ENCODE measurements at regions not wholly inside any gene's neighbourhood (a gene's known extent, or its start where the extent isn't known, plus 50 kb on each side); places are given as distances from the start of the nearest gene placed in this dataset.
"Not testable (repeated sequence)": the region's sequence is repeated elsewhere in the genome, so short reads cannot be mapped to it uniquely, and the experiment has no call there.

DNA sequence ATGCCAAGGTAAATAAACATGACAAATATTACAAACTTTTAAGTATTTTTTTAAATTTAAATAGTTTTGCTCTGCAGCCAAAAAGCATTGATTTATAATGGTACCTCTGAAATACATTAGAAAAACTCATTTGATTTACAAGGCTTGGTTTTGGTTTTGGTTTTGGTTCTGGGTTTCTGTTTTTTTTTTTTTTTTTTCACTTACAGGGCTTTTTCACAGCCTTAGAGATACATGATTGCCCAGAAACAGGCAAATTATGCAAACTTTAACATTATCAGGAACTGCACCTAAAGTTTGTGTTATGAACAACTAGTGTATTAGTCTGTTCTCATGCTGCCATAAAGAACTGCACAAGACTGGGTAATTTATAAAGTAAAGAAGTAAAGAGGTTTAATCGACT is 196.4 kb upstream of the DDX53 start:
- DNase-seq, result no peak

DNA sequence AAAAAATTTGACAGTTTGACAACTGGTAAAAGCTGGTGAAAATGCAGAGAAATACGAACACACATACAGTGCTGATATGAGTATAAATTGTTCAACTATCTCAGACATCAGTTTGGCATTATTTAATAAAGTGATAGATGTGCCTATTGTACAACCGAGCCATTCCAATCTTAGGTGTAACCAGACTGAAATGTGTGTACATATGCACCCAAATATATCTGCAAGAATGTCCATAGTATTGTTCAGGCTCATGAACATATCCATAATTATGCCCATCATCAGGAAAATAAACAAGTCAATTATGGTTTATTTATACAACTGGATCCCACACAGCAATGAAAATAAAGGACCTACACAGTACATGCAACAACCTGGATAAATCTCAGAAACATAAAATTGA is 188.9 kb upstream of the DDX53 start:
- DNase-seq, result no peak

DNA sequence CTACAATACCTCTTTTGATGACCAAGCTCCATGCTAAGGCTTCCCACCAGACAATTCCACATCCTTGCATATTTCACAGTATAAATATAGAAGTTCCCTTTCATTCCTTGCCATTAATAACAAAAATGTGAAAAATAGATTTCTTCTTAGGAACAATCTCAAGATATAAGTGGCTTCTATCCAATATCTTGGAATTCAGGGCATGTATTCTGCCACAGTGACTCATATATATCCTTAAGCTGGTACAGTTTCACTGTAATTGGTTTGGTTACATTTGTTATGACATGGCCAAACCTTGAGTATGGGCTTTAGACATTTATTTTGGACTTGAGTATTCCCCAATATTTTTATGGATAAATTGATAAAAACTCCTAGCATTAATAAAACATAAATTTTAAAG is 181.7 kb upstream of the DDX53 start:
- DNase-seq, result no peak

DNA sequence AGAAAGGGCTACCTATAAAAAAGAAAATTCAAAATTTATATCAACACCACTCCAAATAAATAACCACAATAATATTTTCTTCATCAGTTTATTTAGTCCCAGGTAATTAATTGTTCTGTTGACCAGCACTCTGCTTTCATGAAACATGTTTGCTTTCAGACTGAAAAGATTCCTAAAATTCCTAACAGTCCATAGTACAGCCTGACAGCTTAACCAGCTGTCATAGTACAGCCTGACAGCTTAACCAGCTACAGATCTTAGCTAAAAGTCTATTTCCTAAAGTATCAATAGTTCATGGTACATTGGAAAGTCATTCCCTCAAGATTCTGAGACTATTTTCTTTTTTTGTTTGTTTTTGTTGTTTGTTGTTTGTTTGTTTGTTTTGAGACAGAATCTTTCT is 144.1 kb upstream of the DDX53 start:
- DNase-seq, result no peak

DNA sequence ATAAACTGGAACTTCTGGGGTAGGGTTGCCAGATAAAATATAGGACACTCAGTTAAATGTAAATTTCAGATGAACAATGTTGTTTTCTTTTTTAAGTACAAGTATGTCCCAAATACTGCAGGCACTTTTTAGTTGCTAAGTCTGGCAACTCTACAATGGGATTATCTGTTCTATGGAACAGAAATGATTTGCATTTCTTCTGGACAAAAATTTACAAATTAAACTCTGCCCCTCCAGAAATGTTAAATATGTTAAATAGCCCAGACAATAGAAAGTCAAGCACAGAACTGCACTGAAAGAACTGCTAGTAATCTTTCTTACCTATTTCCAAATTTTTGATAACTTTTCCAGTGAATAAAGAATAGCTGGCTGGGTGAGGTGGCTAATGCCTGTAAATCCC is 140.1 kb upstream of the DDX53 start:
- no peak for DNase-seq

DNA sequence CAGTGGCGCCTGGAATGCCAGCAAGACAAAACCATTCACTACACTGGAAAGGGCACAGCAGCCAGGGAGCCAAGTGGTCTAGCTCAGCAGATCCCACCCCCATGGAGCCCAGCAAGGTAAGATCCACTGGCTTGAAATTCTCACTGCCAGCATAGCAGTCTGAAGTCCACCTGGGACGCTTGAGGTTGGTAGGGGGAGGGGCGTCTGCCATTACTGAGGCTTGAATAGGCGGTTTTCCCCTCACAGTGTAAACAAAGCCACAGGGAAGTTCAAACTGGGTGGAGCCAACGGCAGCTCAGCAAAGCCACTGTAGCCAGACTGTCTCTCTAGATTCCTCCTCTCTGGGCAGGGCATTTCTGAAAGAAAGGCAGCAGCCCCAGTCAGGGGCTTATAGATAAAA is 133.0 kb upstream of the DDX53 start:
- not testable (repeated sequence) for DNase-seq

DNA sequence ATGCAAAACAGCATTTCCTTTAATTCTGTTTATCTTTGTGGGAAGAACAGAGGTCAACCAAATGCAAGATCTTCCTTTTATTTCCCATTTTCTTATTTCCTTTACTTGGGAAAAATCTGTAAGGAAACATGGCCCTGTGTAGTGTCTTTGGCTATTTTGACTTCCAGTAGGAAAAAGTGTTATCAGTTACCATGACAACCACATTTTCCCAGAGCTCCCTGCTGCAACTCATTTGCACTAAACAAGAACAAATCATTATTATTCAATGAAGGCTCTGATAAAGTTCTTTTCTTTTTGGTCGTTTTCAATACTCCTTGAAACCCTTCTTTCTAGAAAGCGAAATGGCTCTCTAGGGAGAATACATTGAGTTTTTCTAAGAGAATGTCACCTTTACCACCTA is 117.2 kb upstream of the DDX53 start:
- no peak for DNase-seq

DNA sequence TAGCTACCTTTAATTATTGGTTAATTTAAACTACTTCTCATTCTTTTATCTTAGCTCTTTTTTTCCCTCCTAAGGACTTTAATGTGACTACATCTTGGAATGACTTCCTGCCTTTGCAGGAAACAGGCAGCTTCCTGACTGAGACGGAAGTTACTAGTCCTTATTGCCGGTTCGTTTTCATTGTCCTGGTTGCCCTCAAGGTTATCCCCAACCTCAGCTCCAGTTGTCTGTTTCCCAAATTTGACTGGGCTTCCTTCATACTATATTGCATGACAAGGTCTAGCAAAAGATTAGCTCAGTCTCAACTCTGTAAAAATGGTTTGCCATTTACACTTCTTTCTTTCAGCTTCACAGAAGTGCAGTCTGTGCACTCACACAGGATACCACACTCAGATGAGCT is 109.9 kb upstream of the DDX53 start:
- DNase-seq, result no peak

DNA sequence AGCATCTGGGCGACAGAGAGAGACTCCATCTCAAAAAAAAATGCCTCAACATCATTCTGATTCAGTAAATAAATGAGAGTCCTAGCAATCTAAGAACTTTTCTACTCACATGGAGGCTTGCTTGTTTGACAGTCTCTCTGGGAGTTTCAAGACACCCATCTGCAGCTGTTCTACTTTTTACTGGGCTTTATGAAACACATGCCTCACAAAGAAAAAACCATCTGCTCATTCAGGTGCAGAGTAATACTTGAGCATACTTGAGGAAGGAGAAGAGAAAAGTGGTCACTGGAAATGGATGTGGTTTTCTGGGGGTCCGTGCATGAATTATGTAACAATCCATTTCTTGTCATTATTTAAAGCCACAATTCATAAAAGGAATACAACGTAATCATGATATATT is 87.1 kb upstream of the DDX53 start:
- DNase-seq, result no peak

DNA sequence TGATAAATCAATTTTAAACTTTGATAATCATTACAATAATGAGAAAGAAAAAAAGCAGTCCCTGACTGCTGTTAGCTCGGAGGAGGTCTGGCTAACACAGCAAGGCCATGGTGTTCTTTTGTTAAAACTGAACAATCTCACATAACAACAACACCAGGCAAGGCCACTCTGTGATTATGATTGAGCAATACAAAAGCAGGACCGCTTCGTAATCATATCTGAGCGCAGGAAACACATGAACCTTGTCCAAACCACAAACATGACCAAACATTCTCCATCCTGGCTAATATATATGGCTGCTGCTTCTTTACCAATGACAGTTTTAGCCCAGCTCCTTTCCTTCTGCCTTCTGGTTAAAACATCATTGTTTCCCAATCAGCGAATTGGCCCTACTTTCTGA is 76.8 kb upstream of the DDX53 start:
- DNase-seq, result no peak

DNA sequence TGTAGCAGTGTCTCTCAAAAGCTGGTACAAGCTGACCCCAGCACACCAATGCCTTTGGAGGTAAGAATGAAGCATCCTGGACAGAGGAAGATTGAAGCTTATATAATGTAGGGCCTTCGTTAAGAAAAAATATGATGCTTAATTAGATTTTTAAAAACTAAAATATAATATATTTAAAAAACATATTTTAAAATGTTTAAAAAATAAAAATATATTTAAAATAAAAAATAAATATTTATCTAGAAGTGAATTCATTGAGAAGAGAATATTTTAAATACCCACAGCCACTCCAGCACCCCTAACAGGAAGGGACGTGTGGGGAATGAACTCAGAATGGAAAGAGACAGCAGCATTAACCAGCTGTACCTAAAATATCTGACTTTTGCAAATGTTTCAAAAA is 65.1 kb upstream of the DDX53 start:
- DNase-seq, result no peak

DNA sequence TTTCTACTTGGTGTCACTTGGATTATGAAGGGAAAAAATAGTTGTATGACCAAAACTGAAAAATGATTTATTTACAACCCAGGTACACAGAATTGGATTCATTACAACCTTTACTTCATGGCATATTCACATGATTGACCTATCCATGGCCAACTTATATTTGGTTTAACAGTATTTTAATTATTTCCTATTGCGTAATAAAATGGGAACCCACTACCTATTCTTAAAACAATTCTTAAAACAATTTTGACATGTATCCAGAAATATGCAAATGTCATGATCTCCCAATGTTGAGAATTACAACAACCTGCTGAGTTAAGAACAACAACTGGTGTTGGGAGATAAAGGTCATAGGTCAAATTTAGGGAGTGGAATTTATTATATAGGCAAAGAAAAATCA is 54.8 kb upstream of the DDX53 start:
- DNase-seq, result no peak

Measured in T-helper 2 cell (primary cell).